HG03432 (cell line): ENCODE measurements at regions not wholly inside any gene's neighbourhood (a gene's known extent, or its start where the extent isn't known, plus 50 kb on each side); places are given as distances from the start of the nearest gene placed in this dataset.
"Not testable (repeated sequence)": the region's sequence is repeated elsewhere in the genome, so short reads cannot be mapped to it uniquely, and the experiment has no call there.

Experiments used
- ATAC-seq: cut with Tn5 transposase; IDR thresholded peaks from one replicate; pipeline ENCODE4 v1.9.1; 2021; ENCODE audit warnings: mild to moderate bottlenecking, moderate library complexity; ENCODE audit not compliant: unreplicated experiment

DNA sequence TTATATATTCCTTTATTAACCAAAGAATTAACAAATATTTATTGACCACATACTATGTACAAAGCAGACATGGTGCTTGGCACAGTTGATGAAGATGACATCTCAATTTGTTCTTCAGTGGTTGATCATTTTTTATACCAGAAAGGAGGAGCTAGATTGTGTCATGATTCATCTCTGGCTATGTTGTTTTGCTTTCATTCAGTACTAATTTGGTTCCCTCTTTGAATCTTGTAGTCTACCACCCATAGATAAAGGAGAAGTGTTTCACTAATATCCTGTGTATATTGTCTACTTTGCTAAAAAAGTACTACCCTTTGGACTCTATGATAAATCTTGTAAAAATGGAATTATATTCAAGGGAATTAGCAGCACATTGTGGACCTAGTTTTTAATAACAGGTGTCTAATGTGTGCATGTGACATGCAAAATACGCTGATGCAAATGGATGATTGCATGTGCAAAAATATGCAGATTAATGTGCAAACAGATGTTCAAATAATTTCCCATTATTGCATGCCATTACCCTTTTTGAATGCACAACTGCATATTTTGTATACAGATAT, 313.2 kb upstream of the ZEB2 start:
- ATAC-seq: no peak

DNA sequence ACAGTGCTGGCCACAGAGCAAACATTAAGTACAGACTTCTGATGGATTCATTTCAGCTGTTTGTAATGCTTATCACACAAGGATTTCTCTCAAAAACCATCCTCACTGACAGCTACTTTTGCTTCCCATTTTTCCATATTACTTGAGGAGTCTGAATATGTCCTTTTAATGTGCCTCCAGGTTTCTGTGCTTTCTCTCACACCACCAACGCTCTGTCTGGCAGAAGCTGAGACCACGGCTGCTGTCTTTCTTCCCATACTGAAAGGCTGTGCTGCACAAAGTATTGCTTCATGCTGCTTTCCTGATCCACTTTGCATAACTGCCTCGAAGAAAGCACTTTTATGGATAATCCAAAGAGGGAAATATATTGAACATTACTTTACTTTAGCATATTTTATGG, 312.1 kb upstream of the ZEB2 start:
- ATAC-seq: no peak

DNA sequence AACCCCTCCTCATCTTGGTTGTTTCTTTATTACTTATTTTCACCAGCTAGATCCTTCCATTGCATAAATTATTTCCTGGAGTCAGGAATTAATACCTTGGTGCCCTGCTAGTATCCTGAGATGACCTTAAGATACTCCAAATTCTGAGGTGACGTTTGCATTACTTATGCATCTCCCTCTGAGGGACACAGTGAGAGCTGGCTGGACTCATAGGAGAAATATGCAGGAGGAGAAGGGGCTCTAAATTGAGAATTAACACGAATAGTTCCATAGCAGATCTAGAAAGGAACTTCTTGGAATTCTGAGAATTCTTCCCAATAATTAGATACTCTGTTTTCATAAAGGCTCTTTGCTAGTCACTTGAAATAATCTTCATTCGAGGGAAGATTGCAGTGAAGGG, 310.6 kb upstream of the ZEB2 start:
- no peak for ATAC-seq

DNA sequence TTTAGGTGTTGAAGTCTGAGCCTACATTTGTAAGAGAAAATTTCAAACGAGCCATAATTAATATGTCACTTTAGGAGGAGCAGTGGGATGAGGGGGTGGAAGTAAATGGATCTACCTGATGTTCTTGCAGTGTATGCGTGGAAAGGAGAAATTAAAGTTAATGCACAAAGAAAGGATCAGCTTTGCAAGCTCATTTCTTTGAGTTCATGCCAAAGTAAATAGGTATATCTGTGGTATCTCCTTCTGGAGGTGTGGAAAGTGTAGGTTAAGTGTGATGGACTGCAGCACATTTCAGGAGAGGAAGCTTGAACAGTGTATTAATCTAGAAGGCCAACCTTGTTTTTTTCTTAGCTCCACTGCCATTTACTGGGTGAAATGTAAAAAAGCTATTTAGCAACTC, 307.5 kb upstream of the ZEB2 start:
- no peak for ATAC-seq

DNA sequence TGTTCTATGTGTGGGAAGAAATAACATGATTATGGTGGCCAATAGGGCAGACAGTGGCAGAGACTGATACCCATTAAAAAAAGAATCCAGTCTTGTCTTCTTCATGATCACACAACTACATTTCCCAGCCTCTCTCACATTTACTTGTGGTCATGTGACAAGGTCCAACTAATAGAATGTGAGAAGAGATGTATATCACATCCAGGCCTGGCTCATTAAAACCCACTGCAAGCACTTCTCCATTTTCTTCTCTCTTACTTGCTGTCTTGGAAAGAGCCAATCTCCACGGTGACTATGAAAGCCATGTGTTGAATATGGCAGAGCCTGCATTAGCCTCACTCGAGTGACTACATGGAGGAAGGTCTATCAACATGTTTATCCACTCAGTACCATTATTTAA, 306.2 kb upstream of the ZEB2 start:
- no peak for ATAC-seq

DNA sequence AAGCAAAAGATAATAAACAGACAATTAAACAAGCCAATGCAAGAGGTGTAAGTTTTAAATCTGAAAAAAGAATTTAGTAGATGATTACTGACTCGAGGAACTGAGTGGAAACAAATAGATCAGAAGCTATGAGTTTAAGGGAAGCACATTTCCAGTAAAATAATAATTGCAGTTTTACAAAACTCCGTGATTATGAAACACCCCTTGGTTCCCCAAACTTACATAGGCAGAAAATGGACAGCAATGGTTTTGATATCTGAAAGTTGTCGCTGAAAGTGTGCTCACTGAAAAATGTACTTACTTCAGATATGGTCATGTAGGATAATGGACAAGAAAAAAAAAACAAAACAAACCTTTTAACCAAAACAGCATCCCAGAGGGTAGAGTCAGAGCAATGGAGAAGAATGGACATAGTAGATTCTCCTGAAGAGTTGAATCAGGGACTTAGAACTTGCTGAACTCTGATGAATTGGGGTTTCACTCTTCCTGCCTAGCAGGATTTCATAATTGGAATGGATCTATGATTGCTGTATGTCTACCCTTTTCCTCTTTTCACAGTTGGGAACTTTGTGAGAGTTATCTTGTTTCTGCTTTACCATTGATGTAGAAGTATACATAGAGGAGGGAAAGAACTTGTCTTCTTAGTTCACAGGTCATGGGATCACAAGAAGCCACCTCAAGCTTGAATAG, 305.6 kb upstream of the ZEB2 start:
- no peak for ATAC-seq

DNA sequence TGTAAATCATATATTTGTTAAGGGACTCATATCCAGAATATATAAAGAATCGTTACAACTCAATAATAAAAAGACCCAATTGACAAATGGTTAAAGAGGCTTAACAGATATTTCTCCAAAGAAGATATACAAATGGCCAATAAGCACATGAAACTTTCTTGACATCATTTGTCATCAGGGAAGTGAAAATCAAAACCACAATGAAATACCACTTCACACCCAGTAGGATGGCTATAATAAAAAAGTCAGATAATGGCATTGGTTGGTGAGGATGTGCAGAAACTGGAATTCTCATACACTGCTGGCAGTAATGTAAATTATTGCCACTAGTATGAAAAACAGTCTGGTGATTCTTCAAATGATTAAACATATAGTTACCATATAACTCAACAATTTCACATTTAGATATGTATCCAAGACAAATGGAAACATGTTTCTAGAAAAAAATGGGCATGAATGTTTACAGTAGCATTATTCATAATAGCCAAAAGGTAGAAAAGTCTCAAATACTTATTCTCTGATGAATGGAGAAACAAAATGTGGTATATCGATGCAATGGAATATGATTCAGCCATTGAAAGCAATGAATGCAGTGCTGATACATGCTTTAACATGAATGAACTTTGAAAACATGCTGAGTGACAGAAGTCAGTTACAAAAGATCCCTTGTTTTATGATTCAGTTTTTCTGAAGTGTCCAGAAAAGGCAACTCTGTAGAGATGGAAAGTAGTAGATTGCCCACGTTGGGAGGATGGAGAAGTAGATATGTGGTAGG, 304.6 kb upstream of the ZEB2 start:
- no peak for ATAC-seq

DNA sequence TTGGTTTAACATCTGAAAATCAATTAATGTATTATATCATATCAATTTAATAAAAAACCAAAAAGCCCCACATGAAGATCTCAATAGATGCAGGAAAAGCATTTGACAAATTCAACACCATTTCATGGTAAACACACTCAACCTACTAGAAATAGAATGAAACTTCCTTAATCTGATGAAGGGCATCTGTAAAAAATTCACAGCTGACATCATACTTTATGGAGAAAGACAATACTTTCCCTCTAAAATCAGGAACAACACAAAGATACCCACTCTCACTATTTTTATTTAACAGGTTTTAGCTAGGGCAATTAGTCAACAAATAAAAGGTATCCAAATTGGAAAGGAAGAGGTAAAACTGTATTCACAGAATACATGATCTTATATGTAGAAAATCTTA, 303.0 kb upstream of the ZEB2 start:
- ATAC-seq: no peak

DNA sequence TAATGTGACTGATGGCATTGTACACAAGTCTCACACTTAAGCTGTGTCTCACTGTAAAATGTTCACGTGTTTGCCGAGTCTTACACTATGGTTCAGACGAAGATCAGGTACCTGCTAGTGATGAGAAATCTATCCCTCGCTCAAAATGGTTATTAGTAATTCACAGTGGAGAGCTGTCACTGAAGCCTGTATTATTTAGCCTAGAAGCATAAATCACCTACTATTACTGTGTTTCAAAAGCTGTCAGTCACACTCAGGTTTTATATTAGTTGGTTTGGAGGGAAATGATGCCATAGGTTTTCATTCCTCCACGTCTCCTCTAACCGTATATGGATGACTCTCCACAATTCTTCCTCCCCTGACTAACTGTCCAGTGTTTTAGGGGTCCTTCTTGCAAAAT, 292.4 kb upstream of the ZEB2 start:
- ATAC-seq: no peak

DNA sequence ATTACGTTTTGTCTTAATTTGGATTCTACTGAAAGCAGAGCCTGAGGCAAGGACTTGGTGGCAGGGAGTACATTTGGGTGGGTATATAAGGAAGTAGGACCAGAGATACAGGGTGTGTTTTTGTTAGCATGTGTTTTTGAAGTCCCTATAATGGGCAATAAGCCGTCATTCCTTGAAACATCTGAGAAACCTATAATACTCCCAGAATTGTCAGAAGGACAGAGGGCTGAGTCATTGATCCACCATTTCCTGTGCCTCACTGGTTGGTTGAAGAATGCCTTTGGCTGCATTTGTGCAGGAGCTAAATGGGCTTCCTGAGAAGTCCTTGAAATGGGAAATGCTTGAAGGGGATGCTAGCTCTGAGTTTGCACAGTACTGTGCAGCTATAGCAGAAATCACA, 281.8 kb upstream of the ZEB2 start:
- ATAC-seq: no peak

DNA sequence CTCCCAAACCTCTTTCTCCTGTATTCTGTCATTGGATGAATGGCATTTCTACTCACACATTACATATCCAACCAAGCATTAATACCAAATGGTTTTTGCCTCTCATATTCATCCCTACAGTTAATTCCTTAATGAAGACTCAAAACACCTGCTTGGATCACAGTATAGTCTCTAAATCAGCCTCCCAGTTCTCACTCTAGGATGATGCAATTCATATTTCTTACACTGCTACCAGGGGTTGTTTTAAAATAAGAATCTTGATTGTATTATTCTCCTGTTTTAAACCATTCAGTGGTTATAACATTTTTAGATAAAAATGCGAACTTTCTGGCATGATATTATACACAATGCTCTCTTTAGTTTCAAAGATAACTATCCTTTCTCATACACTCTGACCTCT, 281.4 kb upstream of the ZEB2 start:
- ATAC-seq: no peak

DNA sequence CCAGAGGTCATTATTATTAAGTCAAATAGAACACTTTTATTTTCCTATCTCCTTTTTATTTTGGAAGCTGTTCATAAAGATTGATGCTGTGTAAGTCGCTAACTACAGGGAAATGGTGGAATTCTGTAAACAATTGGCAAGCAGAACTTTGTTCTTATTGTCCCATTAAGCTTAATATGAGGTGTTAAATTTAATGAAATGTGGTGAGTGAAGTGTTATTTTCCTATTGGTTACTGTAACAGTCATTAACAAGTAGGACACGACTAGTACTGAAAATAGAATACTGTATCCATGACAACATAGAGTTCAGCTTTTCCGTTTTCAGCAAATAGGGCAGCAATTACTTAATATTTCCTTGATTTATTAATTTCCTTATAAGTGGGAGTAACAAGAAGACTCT, 279.1 kb upstream of the ZEB2 start:
- no peak for ATAC-seq

DNA sequence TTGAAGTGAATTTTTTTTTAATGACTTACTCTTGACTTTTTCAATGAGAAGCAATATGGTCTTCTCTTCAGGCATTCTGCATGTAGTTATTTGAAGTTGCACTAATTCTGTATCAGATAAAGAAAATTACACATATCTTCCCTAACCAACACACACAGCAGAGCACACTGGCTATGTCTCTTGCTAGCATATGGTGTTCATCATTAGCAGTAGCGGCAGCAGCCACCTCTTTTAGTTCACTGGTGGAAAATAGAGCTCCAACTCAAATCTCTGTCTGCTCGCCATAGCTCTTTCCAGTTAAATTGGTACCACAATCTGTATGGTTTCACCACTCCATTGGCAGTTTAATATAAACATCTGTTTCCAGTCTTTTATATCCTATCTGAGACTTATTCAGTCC, 278.1 kb upstream of the ZEB2 start:
- ATAC-seq: no peak

DNA sequence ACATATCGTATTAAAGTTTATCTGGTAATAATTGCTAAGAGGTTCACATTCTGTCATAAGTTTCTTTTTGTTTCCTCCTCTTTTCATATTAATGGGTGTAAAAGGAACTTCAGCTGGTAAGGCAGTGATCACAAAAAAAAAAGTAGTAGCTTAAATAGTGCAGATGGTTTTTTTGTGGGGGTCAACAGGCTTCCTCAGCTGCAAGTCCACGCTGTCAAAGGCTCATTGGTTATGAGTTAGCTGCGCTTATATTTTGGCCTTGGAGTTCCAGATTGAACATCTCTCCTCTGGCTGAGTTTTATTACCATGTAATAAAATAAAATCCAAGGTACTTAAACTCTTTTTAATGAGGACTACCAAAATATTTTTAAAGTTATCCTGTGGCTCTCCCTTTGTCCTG, 277.0 kb upstream of the ZEB2 start:
- ATAC-seq: no peak

DNA sequence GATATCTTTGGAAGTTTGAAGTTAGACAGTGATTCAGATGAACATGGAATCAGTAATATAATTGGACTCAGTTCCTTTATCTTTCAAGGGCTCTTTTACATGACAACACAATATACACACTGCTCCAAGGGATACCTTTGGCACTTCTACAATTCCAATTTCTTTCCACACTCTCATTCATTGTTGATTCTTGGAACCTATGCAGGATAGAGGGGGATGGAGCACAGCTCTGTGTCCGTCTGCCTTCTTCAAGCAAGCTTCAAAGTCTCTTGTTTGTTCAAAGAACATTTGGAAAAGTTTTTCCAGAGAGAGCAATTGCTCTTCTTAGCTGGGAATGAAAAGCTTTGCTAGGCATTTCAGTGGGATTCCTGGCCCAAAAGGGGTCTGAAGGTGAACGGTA, 276.2 kb upstream of the ZEB2 start:
- ATAC-seq: no peak

DNA sequence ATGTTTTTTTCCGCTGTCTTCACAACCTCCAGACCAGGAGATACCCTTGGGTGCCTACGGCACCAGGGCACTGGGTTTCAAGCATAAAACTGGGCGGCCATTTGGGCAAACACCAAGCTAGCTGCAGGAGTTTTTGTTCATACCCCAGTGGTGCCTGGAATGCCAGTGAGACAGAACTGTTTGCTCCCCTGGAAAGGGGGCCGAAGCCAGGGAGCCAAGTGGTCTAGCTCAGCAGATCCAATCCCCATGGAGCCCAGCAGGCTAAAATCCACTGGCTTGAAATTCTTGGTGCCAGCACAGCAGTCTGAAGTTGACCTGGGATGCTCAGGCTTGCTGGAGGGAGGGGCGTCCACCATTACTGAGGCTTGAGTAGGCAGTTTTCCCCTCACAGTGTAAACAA, 265.3 kb upstream of the ZEB2 start:
- no peak for ATAC-seq

DNA sequence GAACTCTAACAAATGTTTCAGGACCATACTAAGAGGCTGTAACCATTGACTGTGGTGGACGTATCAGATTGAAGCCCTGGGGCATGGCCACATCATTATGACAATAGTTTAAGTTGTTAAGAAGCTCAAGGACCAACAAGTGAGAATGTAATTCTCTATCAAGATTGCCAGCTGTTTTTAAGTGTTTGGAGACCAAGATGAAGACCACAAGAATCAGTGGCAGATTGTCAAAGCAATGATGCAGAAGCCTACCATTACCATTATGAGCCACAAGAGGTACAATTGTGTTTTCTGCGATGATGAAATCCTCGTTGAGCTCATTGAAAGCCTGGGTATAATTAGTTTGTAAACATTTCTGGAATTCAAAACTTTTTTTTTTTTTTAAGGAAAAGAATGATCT, 261.1 kb upstream of the ZEB2 start:
- ATAC-seq: no peak

DNA sequence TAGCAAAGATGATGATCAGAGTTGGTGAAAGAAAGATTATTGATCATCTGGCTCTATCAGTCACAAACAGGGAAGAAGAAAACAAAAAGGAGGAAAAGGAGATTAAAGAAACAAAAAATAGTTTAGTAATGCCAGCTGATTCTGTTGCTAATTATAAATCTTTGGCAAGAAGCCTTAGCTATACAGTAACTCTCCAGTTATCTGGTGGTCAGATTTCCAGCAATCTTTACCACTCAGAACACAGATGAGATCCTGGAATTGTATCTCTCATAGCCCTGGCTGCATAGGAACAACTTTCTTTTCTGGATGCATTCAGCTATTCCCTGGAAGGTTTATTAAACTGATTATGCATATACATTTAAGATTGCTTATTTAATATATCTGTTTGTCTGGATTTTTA, 256.8 kb upstream of the ZEB2 start:
- ATAC-seq: no peak

DNA sequence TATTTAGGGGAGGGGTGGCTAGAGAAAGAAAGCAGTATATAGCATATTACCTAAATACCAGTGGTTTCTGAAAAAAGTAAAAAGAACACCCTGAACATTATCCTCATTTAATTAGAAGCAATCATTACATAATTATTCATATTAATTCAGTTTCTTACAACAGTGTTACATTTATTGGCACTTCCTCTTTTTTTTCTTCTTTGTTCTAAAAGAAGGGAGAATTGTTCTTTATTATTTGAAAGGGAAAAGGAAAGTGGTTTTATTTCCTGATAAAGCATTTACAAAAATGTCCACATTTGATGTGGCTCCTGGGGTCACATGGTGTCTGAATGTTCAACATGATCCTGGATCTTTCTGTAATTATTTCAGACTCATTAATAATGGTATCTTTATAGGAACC, 254.9 kb upstream of the ZEB2 start:
- ATAC-seq: no peak

DNA sequence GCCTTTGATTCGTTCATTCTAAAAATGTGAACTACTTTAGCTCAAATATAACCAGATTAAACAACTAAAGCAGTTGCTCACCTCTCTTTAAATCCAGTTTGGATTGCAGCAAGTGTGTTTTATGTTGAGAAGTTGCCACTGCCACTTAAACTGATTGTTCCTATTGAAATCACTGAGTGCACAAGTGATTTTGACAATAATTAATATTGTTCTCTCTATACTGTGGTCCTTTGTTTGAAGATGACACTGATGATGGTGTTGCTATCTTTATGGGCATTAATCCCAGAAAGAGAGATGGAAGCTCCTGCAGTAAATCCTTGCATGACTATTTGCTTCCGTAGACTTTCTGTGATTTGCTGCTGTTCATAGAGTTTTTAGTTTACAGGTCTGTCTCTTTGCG, 251.4 kb upstream of the ZEB2 start:
- ATAC-seq: no peak

DNA sequence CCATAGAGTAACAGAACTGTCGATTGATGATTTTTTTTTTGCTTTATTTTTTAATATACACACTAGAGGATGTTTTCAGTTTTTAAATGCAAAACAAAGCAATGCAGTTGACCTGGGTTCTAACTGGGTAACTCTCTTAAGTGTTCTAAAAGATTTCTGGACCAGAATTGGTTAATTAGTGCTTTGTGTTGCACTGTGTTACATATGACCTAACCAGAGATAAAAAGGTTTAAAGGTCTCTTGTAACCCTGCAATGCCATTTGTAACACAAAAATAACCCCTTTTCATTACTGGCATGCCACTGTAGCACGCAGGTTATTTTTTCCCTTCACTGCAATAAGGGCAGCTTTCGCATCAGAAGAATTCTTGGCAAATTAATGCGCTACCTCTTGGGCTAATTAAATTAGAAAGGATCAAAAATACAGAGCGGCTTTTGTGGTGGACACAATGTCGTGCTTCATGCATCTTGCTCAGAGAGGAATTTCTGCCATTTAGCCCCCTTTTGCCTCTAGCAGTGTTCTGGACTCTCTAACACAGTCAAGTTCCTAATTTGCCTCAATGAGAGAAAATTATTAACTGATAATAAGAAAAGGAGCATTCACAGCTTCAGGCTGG, 250.8 kb upstream of the ZEB2 start:
- no peak for ATAC-seq

DNA sequence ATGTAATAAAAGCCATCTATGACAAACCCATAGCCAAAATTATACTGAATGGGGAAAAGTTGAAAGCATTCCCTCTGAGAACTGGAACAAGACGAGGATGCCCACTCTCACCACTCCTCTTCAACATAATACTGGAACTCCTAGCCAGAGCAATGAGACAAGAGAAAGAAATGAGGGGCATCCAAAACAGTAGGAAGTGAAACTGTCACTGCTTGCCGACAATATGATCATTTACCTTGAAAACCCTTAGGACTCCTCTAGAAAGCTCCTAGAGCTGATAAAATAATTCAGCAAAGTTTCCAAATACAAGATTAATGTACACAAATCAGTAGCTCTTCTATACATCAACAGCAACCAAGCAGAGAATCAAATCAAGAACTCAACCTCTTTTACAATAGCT, 241.0 kb upstream of the ZEB2 start:
- ATAC-seq: not testable (repeated sequence)
